ENCODE measurements at regions not wholly inside any gene's neighbourhood (a gene's known extent, or its start where the extent isn't known, plus 50 kb on each side); places are given as distances from the start of the nearest gene placed in this dataset.
"Not testable (repeated sequence)": the region's sequence is repeated elsewhere in the genome, so short reads cannot be mapped to it uniquely, and the experiment has no call there.

DNA sequence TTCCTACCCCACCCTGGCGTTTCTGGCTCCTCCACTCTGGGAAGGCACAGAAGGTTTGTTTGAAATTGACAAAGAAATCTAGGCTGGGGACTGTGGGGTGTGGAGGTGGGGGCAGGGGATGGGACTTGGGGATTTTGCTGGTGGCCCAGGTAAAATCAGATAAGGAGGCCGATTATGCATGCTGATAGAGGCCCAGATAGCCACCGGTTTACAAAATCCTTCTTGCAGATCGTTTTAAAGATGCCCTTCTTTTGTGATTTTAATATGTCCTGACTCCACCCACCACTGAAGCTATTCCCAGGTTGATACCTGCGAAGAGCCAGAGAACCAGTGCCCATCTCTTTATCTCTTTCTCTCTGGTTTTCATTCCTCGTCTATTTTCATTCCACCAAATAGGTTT, 104.9 kb downstream of the TFAP2C start:
- H3K4me3 ChIP-seq (ENCODE audit: low read depth, low read length): no peak overlapping the region
- no peaks in the 10 kb centered on the region; the same call in 1 of the 2 replicates for H3K9me3 ChIP-seq
- H3K36me3 ChIP-seq: no peaks in the 10 kb centered on the region
- H3K27me3 ChIP-seq: no peaks in the 10 kb centered on the region
- TF ChIP-seq, protein P1, sequence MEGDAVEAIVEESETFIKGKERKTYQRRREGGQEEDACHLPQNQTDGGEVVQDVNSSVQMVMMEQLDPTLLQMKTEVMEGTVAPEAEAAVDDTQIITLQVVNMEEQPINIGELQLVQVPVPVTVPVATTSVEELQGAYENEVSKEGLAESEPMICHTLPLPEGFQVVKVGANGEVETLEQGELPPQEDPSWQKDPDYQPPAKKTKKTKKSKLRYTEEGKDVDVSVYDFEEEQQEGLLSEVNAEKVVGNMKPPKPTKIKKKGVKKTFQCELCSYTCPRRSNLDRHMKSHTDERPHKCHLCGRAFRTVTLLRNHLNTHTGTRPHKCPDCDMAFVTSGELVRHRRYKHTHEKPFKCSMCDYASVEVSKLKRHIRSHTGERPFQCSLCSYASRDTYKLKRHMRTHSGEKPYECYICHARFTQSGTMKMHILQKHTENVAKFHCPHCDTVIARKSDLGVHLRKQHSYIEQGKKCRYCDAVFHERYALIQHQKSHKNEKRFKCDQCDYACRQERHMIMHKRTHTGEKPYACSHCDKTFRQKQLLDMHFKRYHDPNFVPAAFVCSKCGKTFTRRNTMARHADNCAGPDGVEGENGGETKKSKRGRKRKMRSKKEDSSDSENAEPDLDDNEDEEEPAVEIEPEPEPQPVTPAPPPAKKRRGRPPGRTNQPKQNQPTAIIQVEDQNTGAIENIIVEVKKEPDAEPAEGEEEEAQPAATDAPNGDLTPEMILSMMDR (IDR thresholded peaks at IDR 0.05; ENCODE audit: low read depth, low read length): no peak
- DNase-seq: no peak
- no peaks in the 10 kb centered on the region for H3K4me1 ChIP-seq

DNA sequence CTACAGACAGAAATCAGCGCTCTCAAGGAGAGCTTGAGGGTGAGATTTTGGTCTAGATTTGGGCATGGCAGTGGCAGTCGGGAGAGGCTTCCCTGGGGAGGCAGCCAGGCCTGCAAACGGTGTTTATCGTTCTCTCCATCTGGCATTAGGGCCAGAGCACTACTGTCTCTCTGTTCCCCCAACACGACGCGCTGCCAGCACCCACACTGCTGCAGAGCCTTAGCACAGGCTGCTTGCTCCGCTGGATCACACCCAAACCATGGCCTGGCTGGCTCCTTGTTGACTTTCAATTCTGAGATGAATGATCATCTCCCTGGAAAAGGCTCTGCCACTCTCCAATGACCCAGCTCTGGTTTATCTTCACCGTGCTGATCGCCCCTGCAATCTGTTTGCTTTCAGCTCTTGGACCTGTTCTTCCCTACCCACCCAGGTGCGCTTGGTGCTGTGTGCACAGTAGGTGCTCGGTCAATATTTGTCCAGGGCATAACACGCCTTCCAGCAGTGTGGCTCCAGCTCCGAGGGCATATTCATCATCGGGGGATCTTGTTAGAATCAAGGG, 106.1 kb downstream of the TFAP2C start:
- DNase-seq: peak; percentile 37
- Histone ChIP-seq H3K9me3 (no peaks in the 10 kb centered on the region; the same call in 1 of the 2 replicates), H3K27me3 (no peaks in the 10 kb centered on the region), H3K36me3 (no peaks in the 10 kb centered on the region), H3K4me1 (no peaks in the 10 kb centered on the region), H3K4me3 (ENCODE audit: low read depth, low read length) (no peak overlapping the region)
- TF ChIP-seq, protein P1 (IDR thresholded peaks at IDR 0.05; ENCODE audit: low read depth, low read length): no peak

DNA sequence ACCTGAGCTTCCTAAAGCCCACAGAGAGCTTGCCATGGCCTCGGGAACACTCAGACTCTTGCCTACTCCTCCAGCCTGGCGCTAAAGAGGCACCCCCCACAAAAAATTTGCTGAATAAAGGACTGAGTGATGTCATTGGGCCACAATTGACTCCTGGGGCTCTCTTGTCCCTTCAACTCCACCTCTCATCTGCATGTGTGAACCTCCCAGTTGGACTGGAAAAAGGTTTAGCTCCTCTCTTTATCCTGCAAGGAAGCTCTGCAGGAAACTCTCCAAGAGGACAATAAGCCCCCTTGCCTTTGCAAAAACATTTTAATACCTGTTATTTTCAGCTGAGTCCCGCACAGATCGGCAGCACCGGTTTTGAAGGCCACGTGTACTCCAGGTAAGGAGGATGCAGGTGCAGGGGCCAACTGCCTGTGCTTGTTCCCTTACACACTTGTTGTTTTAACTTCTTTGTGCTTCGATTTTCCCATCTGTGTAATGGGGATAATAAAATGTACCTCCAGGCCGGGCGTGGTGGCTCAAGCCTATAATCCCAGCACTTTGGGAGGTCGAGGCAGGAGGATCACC, 107.3 kb downstream of the TFAP2C start:
- H3K4me3 ChIP-seq (ENCODE audit: low read depth, low read length): no peak overlapping the region
- no peaks in the 10 kb centered on the region for H3K27me3 ChIP-seq
- TF ChIP-seq, protein P1 (IDR thresholded peaks at IDR 0.05; ENCODE audit: low read depth, low read length): no peak
- H3K9me3 ChIP-seq: no peaks in the 10 kb centered on the region; the same call in 1 of the 2 replicates
- no peaks in the 10 kb centered on the region for H3K4me1 ChIP-seq
- H3K36me3 ChIP-seq: no peaks in the 10 kb centered on the region
- DNase-seq: no peak

DNA sequence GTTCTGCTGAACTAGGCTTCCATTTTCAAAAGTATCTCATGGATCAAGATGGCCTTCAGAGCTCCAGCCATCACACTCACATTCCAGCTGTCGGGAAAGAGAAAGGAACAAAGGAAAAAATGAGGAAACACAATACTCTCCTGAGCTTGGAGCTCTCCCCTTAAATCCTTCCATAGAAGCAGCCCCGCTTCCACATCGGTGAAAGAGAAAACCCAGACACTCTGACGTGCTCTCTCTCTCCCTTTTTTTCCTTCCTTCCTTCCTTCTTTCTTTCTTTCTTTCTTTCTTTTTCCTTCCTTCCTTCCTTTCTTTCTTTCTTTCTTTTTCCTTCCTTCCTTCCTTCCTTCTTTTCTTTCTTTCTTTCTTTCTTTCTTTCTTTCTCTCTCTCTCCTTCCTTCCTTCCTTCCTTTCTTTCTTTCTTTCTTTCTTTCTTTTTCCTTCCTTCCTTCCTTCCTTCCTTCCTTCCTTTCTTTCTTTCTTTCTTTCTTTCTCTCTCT, 115.3 kb downstream of the TFAP2C start:
- not testable (repeated sequence) for H3K9me3 ChIP-seq; H3K4me1 ChIP-seq; H3K27me3 ChIP-seq; DNase-seq; H3K4me3 ChIP-seq (ENCODE audit: low read depth, low read length); H3K36me3 ChIP-seq

DNA sequence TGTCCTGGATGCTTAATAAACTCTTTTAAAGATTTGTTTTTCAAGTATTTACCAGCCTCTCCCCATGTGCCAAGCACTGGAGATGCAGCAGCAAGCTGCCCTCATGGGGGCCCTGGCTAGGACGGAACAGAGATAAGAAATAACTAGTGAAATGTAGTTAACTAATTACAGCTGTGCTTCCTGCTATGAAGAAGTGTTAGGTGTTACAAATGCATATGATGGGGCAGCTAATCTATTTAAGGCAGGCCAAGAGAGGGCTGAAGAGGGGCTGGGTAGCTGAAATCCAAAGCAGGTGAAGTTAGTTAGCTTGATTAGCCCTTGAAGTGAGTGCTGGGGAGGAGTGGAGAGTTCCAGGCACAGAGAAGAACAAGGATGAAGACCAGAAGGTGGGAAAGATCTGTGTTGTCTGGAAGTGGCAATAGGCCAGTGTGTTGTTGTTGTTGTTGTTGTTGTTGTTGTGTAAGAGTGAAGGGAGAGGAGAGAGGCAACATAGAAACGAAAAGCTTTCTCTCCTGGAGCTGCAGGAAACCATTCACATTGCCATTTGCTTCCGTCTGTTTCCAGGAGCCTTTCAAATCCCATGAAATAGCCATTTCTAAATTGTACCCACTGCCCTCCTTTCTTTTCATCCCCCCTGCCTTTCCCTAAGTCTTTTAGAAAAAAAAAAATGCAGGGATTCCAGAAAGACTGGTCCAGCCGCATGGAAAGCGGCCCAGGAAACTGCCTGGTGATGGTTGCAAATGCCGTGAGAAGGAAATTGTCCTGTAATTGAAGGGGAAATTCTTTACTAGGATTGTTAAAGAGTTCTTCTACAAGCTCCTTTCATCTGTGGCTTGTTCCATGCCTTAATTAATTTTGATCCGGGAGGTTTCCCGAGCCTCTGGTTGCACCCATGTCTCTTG, 119.6 kb downstream of the TFAP2C start:
- Histone ChIP-seq H3K9me3 (no peaks in the 10 kb centered on the region), H3K27me3 (no peaks in the 10 kb centered on the region), H3K4me1 (no peaks in the 10 kb centered on the region), H3K36me3 (no peaks in the 10 kb centered on the region), H3K4me3 (ENCODE audit: low read depth, low read length) (no peak overlapping the region)
- DNase-seq: no peak
- TF ChIP-seq, protein P1 (IDR thresholded peaks at IDR 0.05; ENCODE audit: low read depth, low read length): no peak

DNA sequence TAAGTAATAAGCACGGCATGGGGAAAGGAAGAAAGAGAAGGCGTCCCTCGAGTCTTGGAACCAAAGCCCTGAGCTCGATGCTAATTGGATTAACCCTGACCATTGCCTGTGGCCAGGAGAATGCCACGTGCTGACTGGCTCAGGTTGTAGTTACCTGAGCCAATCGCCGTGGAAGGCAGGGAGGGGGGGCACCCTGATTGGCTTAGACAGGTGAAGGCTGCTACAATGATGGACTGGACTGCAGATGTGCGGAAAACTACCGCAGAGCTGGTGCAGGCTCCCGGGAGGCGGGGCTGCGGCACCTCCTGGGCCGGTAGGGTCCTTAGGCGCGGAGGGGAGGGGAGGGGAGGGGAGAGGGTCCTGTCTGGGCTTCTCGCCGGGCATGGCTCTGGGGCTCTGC, 121.3 kb downstream of the TFAP2C start:
- Histone ChIP-seq H3K4me1 (no peaks in the 10 kb centered on the region), H3K36me3 (no peaks in the 10 kb centered on the region), H3K27me3 (no peaks in the 10 kb centered on the region), H3K9me3 (no peaks in the 10 kb centered on the region), H3K4me3 (ENCODE audit: low read depth, low read length) (no peak overlapping the region)
- TF ChIP-seq, protein P1 (IDR thresholded peaks at IDR 0.05; ENCODE audit: low read depth, low read length): no peak
- DNase-seq: no peak

All from BE2C (cell line).